Left hindlimb (tissue), 1 donor: ENCODE measurements at regions not wholly inside any gene's neighbourhood (a gene's known extent, or its start where the extent isn't known, plus 50 kb on each side); places are given as distances from the start of the nearest gene placed in this dataset.

Source experiments
- DNase-seq: peaks from one replicate; pipeline ENCODE4 v3.0.0-alpha.2; 2018

- no peak for DNase-seq
Measured at GRCh38 chr22:49053578-49053977, 774.1 kb downstream of the BRD1 start.

GRCh38 chr22:49052560-49052959, 775.1 kb downstream of the BRD1 start:
- no peak for DNase-seq

DNA sequence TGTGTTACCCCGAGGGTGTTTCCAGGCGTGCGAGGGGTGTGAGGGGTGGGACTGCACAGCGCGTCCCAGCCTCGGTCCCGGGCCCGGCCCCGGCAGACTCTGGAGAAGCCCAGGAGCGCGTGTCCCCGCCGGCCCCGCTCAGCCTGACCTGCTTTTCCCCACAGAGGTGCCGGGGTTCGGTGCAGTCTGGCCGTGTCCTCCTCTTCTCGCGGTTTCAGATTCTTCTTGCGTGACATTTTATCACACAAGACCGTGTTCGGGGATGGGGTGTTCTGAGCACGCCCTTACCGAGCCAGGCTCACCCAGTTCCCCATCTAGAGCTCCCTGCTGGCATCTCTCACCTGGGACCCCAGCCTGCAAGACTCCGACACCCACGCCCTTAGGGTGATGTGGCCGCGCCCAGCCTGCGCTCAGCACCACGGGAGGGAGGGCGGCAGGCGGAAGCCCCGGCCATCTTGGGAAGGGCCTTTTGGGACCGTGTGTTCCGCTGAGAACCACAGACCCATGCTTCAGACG, 775.6 kb downstream of the BRD1 start:
- DNase-seq: no peak

DNA sequence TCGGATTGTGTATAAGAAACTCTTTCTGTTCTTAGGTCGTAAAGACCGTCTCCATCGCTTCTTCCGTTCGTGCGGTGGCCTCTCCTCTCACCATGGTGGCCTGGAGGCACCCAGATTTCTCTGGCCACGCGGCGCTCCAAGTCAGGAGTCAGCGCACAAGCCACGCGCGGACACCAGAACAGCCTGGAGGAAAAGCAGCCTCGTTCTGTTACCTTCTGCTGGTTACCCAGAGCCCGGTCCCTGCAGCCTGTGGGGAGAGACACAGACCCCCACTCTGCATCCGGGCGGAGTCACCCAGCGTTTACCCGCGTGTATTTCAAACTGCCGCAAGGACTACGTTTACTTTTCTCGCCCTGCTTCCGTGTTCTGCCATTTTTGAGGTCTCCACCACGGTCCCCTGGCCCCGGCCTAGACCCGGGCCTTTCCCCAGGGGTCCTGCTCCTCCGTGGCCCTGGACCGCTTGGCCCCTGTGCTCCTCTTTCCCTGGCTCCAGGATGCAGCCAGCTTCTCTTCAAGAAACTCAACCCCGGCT, 776.1 kb downstream of the BRD1 start:
- DNase-seq: no peak

DNA sequence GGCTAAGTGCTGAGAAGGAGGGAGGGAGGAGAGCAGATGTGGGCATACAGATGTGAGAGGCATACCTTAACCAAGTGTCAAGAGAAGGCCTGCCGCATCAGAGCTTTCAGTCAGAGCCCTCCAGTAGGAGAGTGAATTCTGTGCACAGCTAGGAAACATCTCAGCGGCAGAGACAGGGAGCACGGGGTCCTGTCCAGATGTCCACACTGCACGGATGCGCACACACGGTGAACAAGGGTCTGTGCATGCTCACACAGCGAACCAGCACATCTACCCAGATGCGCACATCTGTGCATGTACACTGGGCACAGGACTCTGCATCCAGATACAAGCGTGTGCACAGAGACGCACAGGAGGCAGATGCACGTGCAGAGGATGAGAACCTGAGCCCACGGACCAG, 778.0 kb downstream of the BRD1 start:
- no peak for DNase-seq

- DNase-seq: no peak
Measured at GRCh38 chr22:49048591-49048990, 779.1 kb downstream of the BRD1 start.

- DNase-seq: no peak
Measured at GRCh38 chr22:49047447-49047846, 780.2 kb downstream of the BRD1 start.

DNA sequence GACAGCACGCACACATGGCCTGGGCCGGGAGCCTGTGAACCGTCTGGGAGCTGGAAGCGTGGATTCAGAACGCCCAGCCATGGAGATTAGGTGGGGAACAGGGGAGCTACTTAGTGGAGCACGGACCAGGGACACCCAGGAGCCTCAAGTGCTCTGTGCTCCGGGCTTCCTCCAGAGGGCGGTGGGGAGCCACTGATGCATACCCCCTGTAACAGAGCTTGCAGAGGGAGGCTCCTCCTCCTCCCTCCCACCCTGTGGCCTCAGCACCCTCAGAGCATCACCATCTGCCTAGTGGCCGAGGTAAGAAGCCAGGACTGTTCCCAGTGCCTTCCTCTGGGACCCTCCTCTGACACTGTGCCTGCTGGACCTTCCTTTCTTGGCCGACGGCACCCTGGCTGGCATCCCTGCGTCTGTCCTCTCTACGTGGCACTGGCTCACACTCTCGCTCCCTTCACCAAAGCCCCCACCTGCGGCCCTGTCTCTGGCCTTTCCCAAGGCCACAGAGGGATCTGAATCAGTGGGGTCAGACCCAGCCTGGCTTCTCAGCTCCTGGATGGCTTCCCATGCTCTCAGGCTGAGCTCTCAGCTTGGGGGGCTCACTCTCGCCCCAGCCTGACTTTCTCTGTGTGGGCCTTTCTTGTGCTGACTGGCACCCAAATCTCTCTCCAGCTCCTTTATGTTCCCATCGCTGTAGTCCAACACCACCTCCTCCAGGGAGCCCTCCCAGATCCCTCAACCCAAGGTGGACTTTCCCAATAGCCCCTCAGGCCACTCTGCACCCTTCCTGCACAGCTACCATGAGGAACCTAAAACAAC, 780.9 kb downstream of the BRD1 start:
- no peak for DNase-seq

- no peak for DNase-seq
Measured at GRCh38 chr22:49046000-49046545, 781.6 kb downstream of the BRD1 start.

DNA sequence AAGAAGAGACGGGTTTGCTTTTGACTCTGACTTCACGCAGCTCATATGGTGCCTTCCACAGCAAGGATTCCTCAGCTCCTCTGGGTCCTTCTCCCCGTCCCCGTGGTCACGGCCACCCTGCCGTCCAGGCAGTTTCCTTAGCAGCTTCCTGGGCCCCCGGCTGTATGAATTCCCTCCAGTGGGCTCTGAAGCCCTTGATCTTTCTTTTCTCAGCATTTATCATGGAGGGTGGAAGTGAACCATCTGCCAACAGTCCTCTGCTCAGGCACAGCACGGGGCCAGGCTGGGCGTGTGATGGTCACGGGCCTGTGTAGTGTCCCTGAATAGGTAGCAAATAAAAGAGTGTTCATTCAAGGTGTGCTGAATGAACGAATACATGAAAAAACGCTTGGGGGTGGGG, 782.4 kb downstream of the BRD1 start:
- DNase-seq: no peak

DNA sequence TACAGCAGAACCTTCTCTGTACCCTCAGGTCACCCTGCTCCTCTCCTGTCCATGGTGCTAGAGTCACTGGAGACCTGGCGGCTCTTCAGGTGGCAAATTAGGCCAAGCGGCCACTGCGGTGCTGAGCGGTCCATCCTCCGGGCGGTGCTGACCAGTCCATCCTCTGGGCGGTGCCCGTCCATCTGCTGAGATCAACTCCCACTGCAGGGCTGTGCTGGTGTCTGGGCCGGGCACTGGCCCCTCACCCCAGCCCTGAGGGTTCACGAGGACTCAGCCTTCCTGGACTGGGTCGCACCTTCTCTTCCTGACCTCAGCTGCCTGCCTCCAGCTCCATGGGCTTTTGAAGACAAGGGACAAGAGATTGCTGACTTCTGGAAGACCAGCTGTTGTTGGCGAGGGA, 782.9 kb downstream of the BRD1 start:
- DNase-seq: no peak

GRCh38 chr22:49044091-49044490, 783.6 kb downstream of the BRD1 start:
- DNase-seq: no peak

DNA sequence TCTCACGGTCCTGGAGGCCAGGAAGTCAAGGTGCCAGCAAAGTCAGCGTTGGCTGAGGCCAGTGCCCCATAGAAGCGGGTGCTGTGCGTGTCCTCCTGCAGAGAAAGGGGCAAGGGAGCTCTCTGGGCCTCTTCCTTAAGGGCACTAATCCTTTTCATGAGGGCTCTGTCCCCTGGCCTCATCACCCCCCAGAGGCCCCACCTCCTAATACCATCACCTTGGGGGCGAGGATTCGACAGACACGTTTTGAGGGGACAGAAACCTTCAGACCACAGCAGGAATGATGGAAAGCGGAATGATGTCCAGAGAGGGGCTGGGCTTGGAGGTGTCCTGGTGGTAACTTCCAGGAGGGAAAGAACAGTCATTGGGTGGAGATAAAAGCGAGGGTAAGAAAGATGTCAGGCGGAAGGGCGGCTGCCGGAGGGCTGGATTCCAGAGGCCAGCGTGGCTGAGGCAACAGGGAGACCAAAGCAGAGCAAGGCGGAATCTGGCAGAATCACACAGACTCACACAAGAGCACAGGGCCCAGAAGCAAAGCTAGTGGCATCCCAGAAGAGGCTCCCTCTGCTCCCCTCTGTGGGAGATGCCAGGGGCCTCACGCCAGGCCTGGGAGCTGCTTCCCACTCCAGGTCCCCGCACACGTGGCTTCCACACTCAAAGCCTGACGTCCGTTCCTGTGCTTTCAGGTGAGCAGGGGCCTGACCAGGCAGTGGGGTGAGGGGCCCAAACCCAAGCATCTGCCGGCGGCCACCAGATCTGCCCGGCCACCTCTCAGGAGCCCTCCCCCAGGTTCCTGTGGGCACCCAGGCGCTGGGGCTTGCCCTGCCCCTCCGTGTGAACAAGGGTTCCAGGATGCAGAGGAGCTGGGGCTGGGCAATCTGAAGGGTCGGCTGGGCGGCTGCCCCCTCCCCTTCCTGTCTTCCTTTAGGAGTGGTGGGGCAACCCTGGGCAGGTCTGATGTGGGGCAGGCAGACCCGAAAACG, 784.5 kb downstream of the BRD1 start:
- DNase-seq: no peak

DNA sequence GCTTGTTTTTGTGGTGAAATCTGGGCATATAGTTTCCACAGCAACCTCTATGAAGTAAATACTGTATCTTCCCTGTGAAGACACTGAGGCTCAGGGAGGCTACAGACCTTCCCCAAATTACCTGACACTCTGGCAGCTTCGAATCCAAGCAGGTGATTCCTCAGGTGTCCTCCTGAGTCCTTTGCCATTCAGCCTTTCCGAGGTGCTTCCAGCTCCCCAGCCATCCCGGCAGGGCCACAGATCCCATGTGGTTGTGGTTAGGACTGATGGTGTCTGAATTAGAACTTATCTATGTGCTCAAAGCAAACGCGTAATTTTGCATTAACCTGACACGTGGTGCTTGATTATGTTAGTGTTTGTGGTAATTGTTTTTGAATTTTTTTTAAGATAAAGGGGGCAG, 785.6 kb downstream of the BRD1 start:
- no peak for DNase-seq

GRCh38 chr22:49040754-49041467, 786.8 kb downstream of the BRD1 start:
- DNase-seq: no peak

GRCh38 chr22:49040111-49040510, 787.6 kb downstream of the BRD1 start:
- no peak for DNase-seq

GRCh38 chr22:49039625-49040024, 788.0 kb downstream of the BRD1 start:
- no peak for DNase-seq

DNA sequence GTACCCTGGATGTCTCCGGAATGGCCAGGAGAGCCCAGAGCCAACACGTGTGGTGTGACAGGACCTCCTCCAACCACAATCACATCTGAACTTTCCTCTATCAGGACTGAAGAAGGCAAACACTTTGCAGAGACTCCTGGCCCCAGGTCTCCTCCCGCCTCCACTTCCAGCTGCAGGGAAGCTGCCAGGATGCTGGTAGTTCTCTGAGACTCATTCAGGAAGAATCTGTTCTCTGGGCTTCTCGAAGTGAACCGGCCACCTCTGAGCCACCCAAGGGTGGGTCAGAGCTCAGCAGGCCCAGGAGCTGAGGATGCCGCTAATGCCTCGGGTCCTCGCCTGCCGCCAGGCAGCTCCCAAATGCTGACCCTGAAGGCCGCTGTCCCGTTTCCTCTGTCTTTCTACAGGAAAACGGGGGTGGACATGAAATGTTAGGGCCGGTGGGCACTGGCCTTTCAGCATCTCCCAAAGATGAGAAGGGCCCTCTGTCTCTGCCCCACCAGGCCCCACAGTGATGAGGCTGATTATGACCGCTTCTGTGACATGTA, 789.9 kb downstream of the BRD1 start:
- DNase-seq: no peak

DNA sequence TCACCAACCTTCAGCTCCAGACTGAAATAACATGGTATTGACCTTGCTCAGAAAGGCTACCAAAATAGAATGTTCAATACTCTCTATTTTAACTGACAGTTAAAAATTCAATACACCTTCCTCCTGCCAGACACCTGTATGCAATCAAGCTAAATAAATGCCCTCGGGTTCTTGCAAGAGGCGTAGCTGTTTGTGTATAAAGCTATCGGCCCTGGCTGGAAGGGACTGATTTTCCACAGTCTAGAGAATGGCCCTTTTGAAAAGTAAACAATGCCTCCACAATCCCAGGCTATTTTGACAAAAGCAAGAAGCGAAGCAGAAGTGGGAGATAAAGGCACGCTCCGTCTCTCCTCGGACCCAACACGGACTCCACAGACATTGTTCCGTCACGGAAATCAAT, 791.2 kb downstream of the BRD1 start:
- no peak for DNase-seq

- DNase-seq: no peak
Measured at GRCh38 chr22:49035818-49036457, 791.7 kb downstream of the BRD1 start.
